Common myeloid progenitor, CD34-positive (primary cell): ENCODE measurements at regions not wholly inside any gene's neighbourhood (a gene's known extent, or its start where the extent isn't known, plus 50 kb on each side); places are given as distances from the start of the nearest gene placed in this dataset.

Source experiments
- CTCF ChIA-PET: fragments of 350-600 bp; sonication (Branson Sonifier 250); formaldehyde crosslinking; loops from one replicate; lab custom pipeline; 2021; ENCODE audit warnings: antibody characterized with exemption; lab: Charles Lee
- POLR2A ChIA-PET: fragments of 350-600 bp; sonication (Branson Sonifier 250); formaldehyde crosslinking; loops from one replicate; lab custom pipeline; 2021; ENCODE audit warnings: antibody characterized with exemption; lab: Charles Lee
- DNase-seq, 3 donors: peaks; one replicate each; pipeline versions ENCODE4 v3.0.0 to v3.0.0-alpha.2; 2013
- H3K27ac ChIP-seq, 2 experiments: 1 replicate in 1 of 2; 2 replicates in 1 of 2; pipeline ENCODE4 v1.7.0; 2013; ENCODE audit warnings: inconsistent platforms in 2 of 2, low read length in 2 of 2, mild to moderate bottlenecking in 2 of 2, low read depth in 1 of 2, moderate library complexity in 1 of 2; ENCODE audit not compliant: severe bottlenecking in 2 of 2, insufficient read depth in 1 of 2, poor library complexity in 1 of 2
- H3K27me3 ChIP-seq, 5 experiments: replicated peaks in 2 of 5; 1 replicate in 3 of 5; 2 replicates in 2 of 5; pipeline versions ENCODE4 v1.6.1 to v1.7.0; 2013; ENCODE audit warnings: low read length in 4 of 5, mild to moderate bottlenecking in 2 of 5, moderate library complexity in 2 of 5, inconsistent platforms in 1 of 5; ENCODE audit not compliant: insufficient read depth in 5 of 5, control insufficient read depth in 4 of 5
- H3K36me3 ChIP-seq, 4 experiments: 1 replicate in 2 of 4; 2 replicates in 2 of 4; pipeline versions ENCODE4 v1.6.1 to v1.7.0; 2013; ENCODE audit warnings: low read length in 3 of 4, control low read depth in 1 of 4, mild to moderate bottlenecking in 1 of 4; ENCODE audit not compliant: control insufficient read depth in 4 of 4, insufficient read depth in 4 of 4
- H3K4me1 ChIP-seq, 4 experiments: 1 replicate in 3 of 4; 2 replicates in 1 of 4; pipeline versions ENCODE4 v1.6.1 to v1.7.1; 2013; ENCODE audit warnings: low read length in 3 of 4, mild to moderate bottlenecking in 3 of 4, control low read depth in 1 of 4, inconsistent platforms in 1 of 4, moderate library complexity in 1 of 4; ENCODE audit not compliant: control insufficient read depth in 4 of 4, insufficient read depth in 4 of 4; ENCODE audit errors: control extremely low read depth in 1 of 4
- H3K4me3 ChIP-seq, 7 experiments: 1 replicate in 4 of 7; 2 replicates in 3 of 7; pipeline versions ENCODE4 v1.5.1 to v1.7.0; 2013; ENCODE audit warnings: mild to moderate bottlenecking in 7 of 7, low read length in 6 of 7, moderate library complexity in 6 of 7, inconsistent platforms in 2 of 7, low read depth in 2 of 7, control low read depth in 1 of 7; ENCODE audit not compliant: insufficient read depth in 4 of 7, control insufficient read depth in 1 of 7; ENCODE audit errors: extremely low read depth in 1 of 7
- H3K9me3 ChIP-seq, 5 experiments: 1 replicate in 4 of 5; 2 replicates in 1 of 5; pipeline versions ENCODE4 v1.6.1 to v1.7.1; 2013; ENCODE audit warnings: low read length in 4 of 5, mild to moderate bottlenecking in 2 of 5, inconsistent platforms in 1 of 5, low read depth in 1 of 5, moderate library complexity in 1 of 5; ENCODE audit not compliant: control insufficient read depth in 4 of 5, insufficient read depth in 2 of 5; ENCODE audit errors: control extremely low read depth in 1 of 5
- WGBS: methylation state at CpG from one replicate; pipeline ENCODE4 v1.1.5; 2013; ENCODE audit not compliant: insufficient coverage; 5-methylcytosine and 5-hydroxymethylcytosine counted together

DNA sequence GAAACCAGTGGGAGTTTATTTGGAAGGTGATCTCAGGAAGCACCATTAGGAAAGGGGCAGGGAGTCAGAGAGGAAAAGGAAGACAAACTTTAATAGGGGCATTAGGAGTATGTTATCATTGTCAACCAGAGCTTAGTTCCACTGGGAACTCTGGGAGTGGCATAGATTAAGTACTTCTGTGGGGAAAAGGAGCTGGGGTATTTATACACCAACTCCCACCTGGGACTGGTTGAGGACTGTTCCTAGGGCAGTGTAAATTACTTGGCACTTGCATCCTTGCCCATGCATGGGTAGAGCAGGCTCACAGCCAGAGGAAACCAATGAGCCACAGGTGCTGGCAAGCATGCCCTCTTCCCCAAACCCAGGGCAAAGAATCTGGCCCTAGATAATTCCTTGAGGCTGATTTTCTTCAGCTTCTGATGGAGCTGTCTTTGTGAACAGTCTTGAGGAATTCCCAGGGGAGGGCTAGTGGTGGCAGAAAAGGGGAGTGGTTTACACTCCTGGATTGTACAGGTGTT lies 541.2 kb downstream of the MIAT start:
- CTCF ChIA-PET, result interaction anchor here (0.9 kb wide), 1 partner anchor 8 kb away, joined by 3 read pairs; no protein-coding TSS in a partner anchor

DNA sequence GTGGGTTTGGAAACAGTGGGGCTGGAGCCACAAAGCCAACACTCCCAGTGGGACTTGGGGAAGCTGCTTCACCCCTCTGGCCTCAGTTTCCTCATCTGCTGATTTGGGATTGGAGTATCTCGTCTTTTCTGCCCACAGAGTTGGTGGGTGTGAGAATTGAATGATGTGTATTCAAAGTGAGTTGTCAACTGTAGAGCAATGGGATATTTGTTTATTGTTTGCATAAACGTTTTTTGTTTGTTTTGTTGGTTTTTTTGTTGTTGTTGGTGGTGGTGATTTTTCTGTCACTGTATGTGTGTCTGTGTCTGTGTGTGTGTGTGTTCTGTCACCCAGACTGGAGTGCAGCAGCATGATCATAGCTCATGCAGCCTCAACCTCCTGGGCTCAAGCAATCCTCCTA lies 542.0 kb downstream of the MIAT start:
- peaks cover 0 to 22% (median 11%) of the 10 kb centered on the region in 5 experiments for H3K27me3 ChIP-seq
- ChIA-PET POLR2A (no interaction called here), CTCF (interaction anchor here (1.5 kb wide), 1 partner anchor 10 kb away, joined by 3 read pairs; no protein-coding TSS in a partner anchor)
- peaks cover 0 to 2% (median 0%) of the 10 kb centered on the region in 5 experiments for H3K9me3 ChIP-seq
- H3K4me3 ChIP-seq, result no peak overlapping the region
- H3K27ac ChIP-seq, result no peak overlapping the region
- no peaks in the 10 kb centered on the region for H3K4me1 ChIP-seq
- 77% methylated on average over 2 of the region's 2 CpGs for WGBS
- no peak for DNase-seq
- H3K36me3 ChIP-seq, result no peaks in the 10 kb centered on the region

More for the DNA sequence above, 541.2 kb downstream of the MIAT start:
- no peak overlapping the region for H3K4me3 ChIP-seq
- DNase-seq, result no peak
- H3K27ac ChIP-seq, result no peak overlapping the region
- H3K27me3 ChIP-seq, result peaks cover 0 to 15% (median 10%) of the 10 kb centered on the region in 5 experiments
- POLR2A ChIA-PET, result no interaction called here
- no peaks in the 10 kb centered on the region for H3K4me1 ChIP-seq
- H3K36me3 ChIP-seq, result no peaks in the 10 kb centered on the region
- peaks cover 0 to 2% (median 0%) of the 10 kb centered on the region in 5 experiments for H3K9me3 ChIP-seq

DNA sequence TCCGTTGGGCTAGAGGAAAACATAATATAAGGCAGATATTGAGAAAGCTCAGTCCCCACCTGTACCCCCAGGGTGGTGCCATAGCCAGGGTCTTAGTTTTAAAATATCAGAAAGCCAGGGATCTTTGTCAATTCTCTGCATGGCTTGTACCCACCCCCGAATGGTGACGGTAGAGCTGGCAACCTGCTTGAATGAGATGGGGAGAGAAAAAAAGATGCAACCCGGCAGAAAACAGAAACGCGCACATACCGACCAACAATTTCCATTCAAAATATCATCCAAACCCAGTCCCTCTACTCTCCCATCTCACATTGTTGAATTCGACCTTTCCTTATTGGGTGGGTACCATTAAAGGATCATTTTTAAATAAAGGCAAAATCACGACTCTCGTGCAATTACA lies 543.9 kb downstream of the MIAT start:
- no peak overlapping the region for H3K27ac ChIP-seq
- peaks cover 0 to 2% (median 0%) of the 10 kb centered on the region in 5 experiments for H3K9me3 ChIP-seq
- no peaks in the 10 kb centered on the region for H3K36me3 ChIP-seq
- no peak overlapping the region for H3K4me3 ChIP-seq
- H3K4me1 ChIP-seq, result no peaks in the 10 kb centered on the region
- ChIA-PET POLR2A (no interaction called here), CTCF (no interaction called here)
- no peak for DNase-seq
- peaks cover 0 to 32% (median 15%) of the 10 kb centered on the region in 5 experiments for H3K27me3 ChIP-seq
- 100% methylated on average over 3 of the region's 10 CpGs for WGBS

DNA sequence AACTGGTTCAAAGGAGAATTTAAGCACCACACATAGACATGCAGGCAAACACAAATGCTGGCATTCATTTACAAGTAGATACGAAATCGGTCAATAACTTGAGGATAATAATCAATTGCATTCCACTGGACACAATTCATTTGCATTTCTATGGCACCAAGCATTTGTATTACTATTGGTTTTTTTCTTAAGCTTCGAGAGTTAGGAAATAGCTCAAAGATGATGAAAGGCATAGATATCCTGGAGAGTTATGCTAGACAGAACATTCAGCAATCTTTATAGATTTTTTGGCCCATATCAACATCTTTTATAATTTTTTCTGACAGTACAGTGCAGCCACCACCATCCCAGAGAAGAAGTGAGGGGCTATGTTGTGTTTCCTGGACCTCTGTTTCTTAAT lies 544.4 kb downstream of the MIAT start:
- DNase-seq, result no peak
- ChIA-PET CTCF (no interaction called here), POLR2A (no interaction called here)
- H3K4me3 ChIP-seq, result no peak overlapping the region
- no peaks in the 10 kb centered on the region for H3K4me1 ChIP-seq
- no peak overlapping the region for H3K27ac ChIP-seq
- no peaks in the 10 kb centered on the region for H3K36me3 ChIP-seq
- peaks cover 0 to 2% (median 0%) of the 10 kb centered on the region in 5 experiments for H3K9me3 ChIP-seq
- 92% methylated on average over 2 of the region's 3 CpGs for WGBS
- peaks cover 0 to 32% (median 15%) of the 10 kb centered on the region in 5 experiments for H3K27me3 ChIP-seq

DNA sequence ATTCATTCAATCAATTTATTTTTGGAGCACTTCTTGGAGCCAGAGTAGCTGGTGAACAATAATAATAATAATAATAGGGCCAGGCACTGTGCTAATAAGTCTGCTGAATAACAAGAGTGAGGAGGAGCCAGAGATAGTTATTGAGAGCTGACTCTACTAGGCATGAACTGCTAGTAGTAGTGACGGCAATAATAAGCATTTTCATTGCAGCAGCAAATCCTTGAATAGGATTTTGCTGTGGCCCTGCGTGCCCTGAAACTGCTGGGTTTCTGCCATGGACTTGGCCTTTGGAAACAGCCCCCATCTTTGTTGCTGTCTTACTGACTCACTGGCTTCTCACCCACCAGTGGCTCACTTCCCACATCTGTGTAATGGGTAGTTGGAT lies 545.9 kb downstream of the MIAT start:
- Histone ChIP-seq H3K27ac (no peak overlapping the region), H3K4me3 (no peak overlapping the region), H3K27me3 (peaks cover 0 to 36% (median 10%) of the 10 kb centered on the region in 5 experiments), H3K36me3 (no peaks in the 10 kb centered on the region), H3K4me1 (no peaks in the 10 kb centered on the region), H3K9me3 (no peaks in the 10 kb centered on the region)
- 100% methylated on average over 2 of the region's 2 CpGs for WGBS
- DNase-seq, result no peak
- CTCF ChIA-PET, result no interaction called here
- POLR2A ChIA-PET, result no interaction called here

DNA sequence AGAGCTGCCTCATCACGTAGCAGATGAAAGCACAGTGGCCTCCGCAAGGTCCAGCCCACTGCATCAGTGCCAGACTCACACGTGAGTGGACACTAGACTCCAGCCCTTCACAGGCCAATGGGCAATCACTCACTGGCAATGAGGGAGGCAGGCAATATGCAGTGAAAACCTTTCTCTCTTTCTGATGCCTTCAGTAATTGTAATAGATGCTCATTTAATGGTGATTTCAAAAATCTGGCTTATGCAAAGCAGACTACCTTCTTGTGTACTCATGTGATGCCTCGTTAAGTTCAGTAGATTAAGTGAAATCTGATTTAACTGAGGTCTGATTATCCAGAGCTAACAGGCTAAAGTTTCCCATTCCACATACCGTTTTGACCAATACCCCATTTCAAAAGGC lies 546.9 kb downstream of the MIAT start:
- Histone ChIP-seq H3K4me3 (no peak overlapping the region), H3K4me1 (no peaks in the 10 kb centered on the region), H3K27me3 (peaks cover 0 to 36% (median 10%) of the 10 kb centered on the region in 5 experiments), H3K9me3 (no peaks in the 10 kb centered on the region), H3K27ac (no peak overlapping the region), H3K36me3 (no peaks in the 10 kb centered on the region)
- ChIA-PET POLR2A (no interaction called here), CTCF (no interaction called here)
- 91% methylated on average over 4 of the region's 5 CpGs for WGBS
- DNase-seq, result no peak

DNA sequence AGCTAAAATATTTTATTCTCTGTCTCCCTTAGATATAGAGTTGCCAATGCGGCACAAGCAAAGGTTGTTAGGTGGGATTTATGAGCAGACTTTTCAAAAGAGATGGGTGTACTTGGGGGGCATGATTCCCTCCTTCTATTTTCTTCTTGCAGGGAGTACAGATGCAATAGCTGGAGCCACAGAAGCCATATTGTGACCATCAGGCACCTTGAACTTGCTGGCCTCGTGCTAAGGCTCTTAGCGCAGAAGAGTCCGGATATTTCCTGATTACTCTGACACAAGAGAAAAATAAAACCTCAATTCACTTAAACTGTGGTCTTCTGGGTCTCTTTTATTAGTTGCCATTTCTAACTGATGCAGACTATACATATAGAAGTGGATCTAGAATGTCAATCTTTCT lies 547.4 kb downstream of the MIAT start:
- no peak overlapping the region for H3K27ac ChIP-seq
- no peaks in the 10 kb centered on the region for H3K36me3 ChIP-seq
- no peaks in the 10 kb centered on the region for H3K4me1 ChIP-seq
- no peak overlapping the region for H3K4me3 ChIP-seq
- no peaks in the 10 kb centered on the region for H3K9me3 ChIP-seq
- H3K27me3 ChIP-seq, result peaks cover 0 to 36% (median 9%) of the 10 kb centered on the region in 5 experiments
- DNase-seq, result no peak
- CTCF ChIA-PET, result no interaction called here
- POLR2A ChIA-PET, result no interaction called here
- 100% methylated on average over 2 of the region's 4 CpGs for whole genome bisulfite sequencing
